ENCODE measurements at regions not wholly inside any gene's neighbourhood (a gene's known extent, or its start where the extent isn't known, plus 50 kb on each side); places are given as distances from the start of the nearest gene placed in this dataset.

- no peak for TF ChIP-seq EP300 (IDR thresholded peaks at IDR 0.05)
- no peak for TF ChIP-seq POLR2A (IDR thresholded peaks at IDR 0.05)
Measured at GRCh38 chr2:204454672-204455380, 90.4 kb upstream of the PARD3B start.
